Mesenchymal stem cell (in vitro differentiated cells and primary cell): ENCODE measurements at regions not wholly inside any gene's neighbourhood (a gene's known extent, or its start where the extent isn't known, plus 50 kb on each side); places are given as distances from the start of the nearest gene placed in this dataset.

ENCODE experiments used
- DNase-seq: peaks from one replicate; pipeline ENCODE4 v3.0.0-alpha.2; 2013
- H2AFZ ChIP-seq: one replicate; pipeline ENCODE4 v1.6.1; 2013; ENCODE audit warnings: low read depth, mild to moderate bottlenecking, control low read depth, inconsistent platforms, low read length, moderate library complexity
- H2AK5ac ChIP-seq: 2 replicates; pipeline ENCODE4 v1.6.1; 2013; ENCODE audit warnings: low read length, moderate library complexity, mild to moderate bottlenecking, inconsistent platforms; ENCODE audit not compliant: severe bottlenecking
- H2BK120ac ChIP-seq: one replicate; pipeline ENCODE4 v1.6.1; 2013; ENCODE audit warnings: low read depth, mild to moderate bottlenecking, inconsistent platforms, low read length, moderate library complexity
- H2BK12ac ChIP-seq, 2 experiments: one replicate each; pipeline ENCODE4 v1.6.1; 2013; ENCODE audit warnings: inconsistent platforms in 2 of 2, low read length in 2 of 2, mild to moderate bottlenecking in 2 of 2, moderate library complexity in 2 of 2, control low read depth in 1 of 2
- H2BK15ac ChIP-seq: one replicate; pipeline ENCODE4 v1.6.1; 2013; ENCODE audit warnings: mild to moderate bottlenecking, low read depth, inconsistent platforms; ENCODE audit not compliant: poor library complexity, severe bottlenecking
- H2BK5ac ChIP-seq: 2 replicates; pipeline ENCODE4 v1.6.1; 2013; ENCODE audit warnings: low read depth, mild to moderate bottlenecking, low read length, control low read depth, inconsistent platforms; ENCODE audit not compliant: poor library complexity, severe bottlenecking
- H3K14ac ChIP-seq, 2 experiments: one replicate each; pipeline ENCODE4 v1.6.1; 2013; ENCODE audit warnings: inconsistent platforms in 2 of 2, low read length in 2 of 2, control low read depth in 1 of 2, mild to moderate bottlenecking in 1 of 2, moderate library complexity in 1 of 2
- H3K18ac ChIP-seq, 2 experiments: one replicate each; pipeline ENCODE4 v1.6.1; 2013; ENCODE audit warnings: inconsistent platforms in 2 of 2, low read length in 2 of 2, control low read depth in 1 of 2, low read depth in 1 of 2, mild to moderate bottlenecking in 1 of 2
- H3K23ac ChIP-seq, 2 experiments: one replicate each; pipeline ENCODE4 v1.6.1; 2013; ENCODE audit warnings: inconsistent platforms in 2 of 2, low read length in 2 of 2, mild to moderate bottlenecking in 2 of 2, moderate library complexity in 2 of 2, control low read depth in 1 of 2
- H3K27ac ChIP-seq: 2 replicates; pipeline ENCODE4 v1.5.1; 2013; ENCODE audit warnings: mild to moderate bottlenecking, moderate library complexity, low read length, control low read depth, inconsistent platforms; ENCODE audit not compliant: poor library complexity, severe bottlenecking
- H3K27me3 ChIP-seq, 2 experiments: 2 replicates each; pipeline versions ENCODE4 v1.6.1 to v1.7.0; 2013; ENCODE audit warnings: low read length in 2 of 2, mild to moderate bottlenecking in 2 of 2, moderate library complexity in 2 of 2, control low read depth in 1 of 2, inconsistent platforms in 1 of 2; ENCODE audit not compliant: control insufficient read depth in 1 of 2, insufficient read depth in 1 of 2
- H3K36me3 ChIP-seq, 2 experiments: 2 replicates each; pipeline versions ENCODE4 v1.6.1 to v1.7.0; 2013; ENCODE audit warnings: low read length in 2 of 2, control low read depth in 1 of 2, inconsistent platforms in 1 of 2, low read depth in 1 of 2, mild to moderate bottlenecking in 1 of 2; ENCODE audit not compliant: insufficient read depth in 2 of 2, control insufficient read depth in 1 of 2
- H3K4ac ChIP-seq, 2 experiments: one replicate each; pipeline ENCODE4 v1.6.1; 2013; ENCODE audit warnings: inconsistent platforms in 2 of 2, low read length in 2 of 2, mild to moderate bottlenecking in 2 of 2, moderate library complexity in 2 of 2, control low read depth in 1 of 2, low read depth in 1 of 2
- H3K4me1 ChIP-seq: 2 replicates; pipeline ENCODE4 v1.6.1; 2013; ENCODE audit warnings: low read depth, low read length, control low read depth; ENCODE audit not compliant: control insufficient read depth, insufficient read depth
- H3K4me2 ChIP-seq: 2 replicates; pipeline ENCODE4 v1.6.1; 2013; ENCODE audit warnings: low read length, mild to moderate bottlenecking, inconsistent platforms; ENCODE audit not compliant: poor library complexity, severe bottlenecking
- H3K4me3 ChIP-seq, 2 experiments: 2 replicates each; pipeline versions ENCODE4 v1.5.1 to v1.7.0; 2013; ENCODE audit warnings: low read length in 2 of 2, mild to moderate bottlenecking in 2 of 2, control low read depth in 1 of 2, low read depth in 1 of 2; ENCODE audit not compliant: insufficient read depth in 1 of 2
- H3K79me1 ChIP-seq: replicated peaks from 2 replicates; pipeline ENCODE4 v1.6.1; 2013; ENCODE audit warnings: mild to moderate bottlenecking, control low read depth, low read length, inconsistent platforms; ENCODE audit not compliant: poor library complexity, severe bottlenecking
- H3K9ac ChIP-seq: 2 replicates; pipeline ENCODE4 v1.7.0; 2013; ENCODE audit warnings: mild to moderate bottlenecking, low read length, moderate library complexity
- H3K9me3 ChIP-seq: 2 replicates; pipeline ENCODE4 v1.7.0; 2013; ENCODE audit warnings: mild to moderate bottlenecking, low read length; ENCODE audit not compliant: control insufficient read depth
- H4K8ac ChIP-seq: one replicate; pipeline ENCODE4 v1.6.1; 2013; ENCODE audit warnings: inconsistent platforms, mild to moderate bottlenecking, low read length, moderate library complexity
- H4K91ac ChIP-seq: one replicate; pipeline ENCODE4 v1.6.1; 2013; ENCODE audit warnings: mild to moderate bottlenecking, low read length, inconsistent platforms
- WGBS: methylation state at CpG from one replicate; pipeline ENCODE4 v1.1.7; 2013; ENCODE audit warnings: mixed read lengths; 5-methylcytosine and 5-hydroxymethylcytosine counted together

DNA sequence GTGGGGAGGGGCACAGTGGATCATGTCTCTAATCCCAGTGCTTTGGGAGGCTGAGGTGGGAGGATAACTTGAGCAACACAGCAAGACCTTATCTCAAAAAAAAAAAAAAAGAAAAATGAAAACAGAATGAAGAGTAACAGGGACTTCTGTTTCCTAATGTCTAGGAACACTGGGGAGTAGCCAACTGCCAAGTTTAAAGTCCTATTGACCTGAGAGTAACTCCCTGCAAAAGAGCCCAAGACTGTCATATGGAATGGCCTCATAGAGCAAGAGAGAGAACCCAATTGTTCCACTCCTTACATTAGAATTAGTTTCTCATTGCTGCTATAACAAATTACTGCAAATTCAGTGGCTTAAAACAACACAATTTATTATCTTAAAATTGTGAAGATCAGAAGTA lies 881.4 kb upstream of the ROBO1 start:
- no peak overlapping the region for H2BK120ac ChIP-seq

DNA sequence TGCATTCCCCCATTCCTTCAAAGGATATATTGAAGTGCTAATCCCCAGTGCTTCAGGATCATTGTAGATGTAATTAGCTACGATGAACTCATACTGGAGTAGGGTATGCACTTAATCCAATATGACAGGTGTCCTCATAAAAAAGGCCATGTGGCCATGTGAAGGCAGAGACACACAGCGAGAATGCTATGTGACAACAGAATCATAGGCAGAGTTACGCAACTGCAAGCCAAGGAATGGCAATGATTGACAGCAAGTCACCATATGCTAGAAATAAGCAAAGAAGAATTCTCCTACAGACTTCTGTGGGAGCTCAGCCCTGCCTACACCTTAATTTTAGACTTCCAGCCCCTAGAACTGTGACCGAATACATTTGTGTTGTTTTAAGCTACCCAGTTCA lies 875.6 kb upstream of the ROBO1 start:
- WGBS: 73% methylated on average over 3 of the region's 4 CpGs

More for the DNA sequence above, 881.4 kb upstream of the ROBO1 start:
- Histone ChIP-seq H2AFZ (no peak overlapping the region), H3K4me3 (no peak overlapping the region), H3K36me3 (no peaks in the 10 kb centered on the region), H3K27me3 (no peaks in the 10 kb centered on the region), H3K9me3 (no peaks in the 10 kb centered on the region), H2BK15ac (no peak overlapping the region), H3K14ac (no peak overlapping the region), H3K4me2 (no peak overlapping the region), H2BK5ac (no peak overlapping the region), H3K18ac (no peak overlapping the region), H2AK5ac (no peak overlapping the region), H3K4me1 (no peaks in the 10 kb centered on the region), H4K91ac (no peak overlapping the region), H3K4ac (no peak overlapping the region), H3K79me1 (no peaks in the 10 kb centered on the region), H3K23ac (no peak overlapping the region), H3K27ac (no peak overlapping the region), H2BK12ac (no peak overlapping the region), H4K8ac (no peak overlapping the region), H3K9ac (no peak overlapping the region)
- DNase-seq: no peak

DNA sequence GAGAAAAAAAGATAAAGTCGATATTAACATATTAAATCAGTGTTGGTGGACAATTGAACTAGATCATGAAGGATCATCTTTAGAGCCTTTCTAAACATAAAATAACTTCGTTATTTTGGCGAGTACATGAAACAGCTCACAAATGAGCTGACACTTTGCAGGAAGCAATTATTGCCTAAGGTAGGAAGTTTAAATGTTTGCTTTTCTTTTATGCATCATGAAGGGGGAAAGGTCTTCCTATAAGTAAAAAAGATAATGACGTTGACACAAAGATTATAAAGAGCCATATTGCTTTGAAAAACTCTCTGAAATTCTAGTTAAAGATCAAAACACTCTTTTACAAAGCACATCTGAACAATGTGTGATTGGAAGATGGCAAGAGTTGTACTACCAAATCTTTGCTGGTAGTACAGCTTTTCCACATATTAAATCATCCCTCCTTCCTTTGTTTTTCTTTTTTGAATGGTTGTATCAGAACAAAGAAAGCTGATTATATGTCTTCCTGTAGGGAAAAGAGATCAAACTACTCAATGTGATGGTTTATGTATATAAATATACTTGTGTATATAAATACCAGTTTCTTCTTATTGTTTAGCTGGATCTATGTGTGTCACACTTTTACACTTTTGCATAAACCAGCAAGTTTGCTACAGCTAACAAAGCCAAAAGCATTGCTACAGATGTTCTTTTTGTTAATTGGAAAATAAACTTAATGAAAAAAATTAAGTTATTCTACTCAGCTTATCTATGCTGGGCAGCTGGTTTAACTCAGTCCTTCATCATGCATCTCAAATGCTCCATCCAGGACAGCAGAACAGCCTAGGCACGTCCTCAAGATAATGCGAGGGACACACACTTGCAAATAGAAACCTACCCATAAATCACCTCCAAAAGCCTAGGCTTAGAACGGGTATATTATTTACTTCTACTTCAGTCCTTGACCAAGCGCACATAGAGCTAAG lies 850.8 kb upstream of the ROBO1 start:
- H2BK15ac ChIP-seq: no peak overlapping the region
- no peak overlapping the region for H2AK5ac ChIP-seq
- WGBS: 65% methylated on average over 5 of the region's 8 CpGs
- no peak overlapping the region for H3K9ac ChIP-seq
- no peaks in the 10 kb centered on the region for H3K4me1 ChIP-seq
- H2BK5ac ChIP-seq: no peak overlapping the region
- H3K23ac ChIP-seq: no peak overlapping the region
- H3K79me1 ChIP-seq: no peaks in the 10 kb centered on the region
- H4K8ac ChIP-seq: no peak overlapping the region
- H3K18ac ChIP-seq: no peak overlapping the region
- no peak overlapping the region for H3K4me3 ChIP-seq
- H3K27me3 ChIP-seq: no peaks in the 10 kb centered on the region
- no peak overlapping the region for H2AFZ ChIP-seq
- no peak overlapping the region for H4K91ac ChIP-seq
- H3K4me2 ChIP-seq: no peak overlapping the region
- no peak overlapping the region for H3K27ac ChIP-seq
- H3K4ac ChIP-seq: no peak overlapping the region
- no peak overlapping the region for H2BK12ac ChIP-seq
- H3K36me3 ChIP-seq: no peaks in the 10 kb centered on the region
- DNase-seq: no peak
- no peak overlapping the region for H2BK120ac ChIP-seq
- H3K9me3 ChIP-seq: no peaks in the 10 kb centered on the region
- no peak overlapping the region for H3K14ac ChIP-seq

More for the DNA sequence above, 875.6 kb upstream of the ROBO1 start:
- H2BK12ac ChIP-seq: no peak overlapping the region
- no peak overlapping the region for H3K4me3 ChIP-seq
- no peaks in the 10 kb centered on the region for H3K79me1 ChIP-seq
- DNase-seq: no peak
- H3K36me3 ChIP-seq: no peaks in the 10 kb centered on the region
- no peak overlapping the region for H2BK15ac ChIP-seq
- no peak overlapping the region for H2AK5ac ChIP-seq
- H3K9me3 ChIP-seq: peaks cover 2% of the 10 kb centered on the region
- no peak overlapping the region for H3K9ac ChIP-seq
- H3K23ac ChIP-seq: no peak overlapping the region
- H3K4me1 ChIP-seq: no peaks in the 10 kb centered on the region
- no peak overlapping the region for H3K4ac ChIP-seq
- no peak overlapping the region for H4K91ac ChIP-seq
- H3K27ac ChIP-seq: no peak overlapping the region
- H3K14ac ChIP-seq: no peak overlapping the region
- no peak overlapping the region for H4K8ac ChIP-seq
- no peak overlapping the region for H2BK5ac ChIP-seq
- no peaks in the 10 kb centered on the region for H3K27me3 ChIP-seq
- H2BK120ac ChIP-seq: no peak overlapping the region
- H3K18ac ChIP-seq: no peak overlapping the region
- no peak overlapping the region for H3K4me2 ChIP-seq
- H2AFZ ChIP-seq: no peak overlapping the region

DNA sequence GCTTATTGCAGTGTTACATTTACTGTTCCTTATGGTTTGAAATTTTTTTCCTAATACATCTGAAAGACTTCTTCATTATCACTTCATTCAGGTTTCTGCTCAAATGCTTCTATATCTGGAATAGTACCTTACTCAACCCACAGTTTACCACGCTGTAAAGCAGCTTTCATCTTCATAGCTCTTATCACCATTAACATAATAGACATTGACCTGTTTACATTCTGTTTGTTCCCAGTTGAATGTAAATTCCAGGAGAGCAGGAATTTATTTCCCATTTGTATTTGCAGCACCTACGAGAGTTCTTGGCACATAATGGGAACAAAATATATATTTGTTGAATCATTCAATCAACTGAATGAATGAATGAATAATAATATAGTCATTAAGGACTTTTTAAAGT lies 844.6 kb upstream of the ROBO1 start:
- Histone ChIP-seq H3K4me2 (no peak overlapping the region), H3K4ac (no peak overlapping the region), H2BK12ac (no peak overlapping the region), H3K27ac (no peak overlapping the region), H3K27me3 (no peaks in the 10 kb centered on the region), H4K8ac (no peak overlapping the region), H2AK5ac (no peak overlapping the region), H3K4me3 (no peak overlapping the region), H2BK5ac (no peak overlapping the region), H4K91ac (no peak overlapping the region), H3K79me1 (no peaks in the 10 kb centered on the region), H2BK120ac (no peak overlapping the region), H2AFZ (no peak overlapping the region), H2BK15ac (no peak overlapping the region), H3K14ac (no peak overlapping the region), H3K18ac (no peak overlapping the region), H3K9me3 (no peaks in the 10 kb centered on the region), H3K23ac (no peak overlapping the region), H3K36me3 (no peaks in the 10 kb centered on the region), H3K9ac (no peak overlapping the region), H3K4me1 (no peaks in the 10 kb centered on the region)
- DNase-seq: no peak
- WGBS: 0% methylated on average over 1 of the region's 2 CpGs
